ENCODE measurements at regions not wholly inside any gene's neighbourhood (a gene's known extent, or its start where the extent isn't known, plus 50 kb on each side); places are given as distances from the start of the nearest gene placed in this dataset.

DNA sequence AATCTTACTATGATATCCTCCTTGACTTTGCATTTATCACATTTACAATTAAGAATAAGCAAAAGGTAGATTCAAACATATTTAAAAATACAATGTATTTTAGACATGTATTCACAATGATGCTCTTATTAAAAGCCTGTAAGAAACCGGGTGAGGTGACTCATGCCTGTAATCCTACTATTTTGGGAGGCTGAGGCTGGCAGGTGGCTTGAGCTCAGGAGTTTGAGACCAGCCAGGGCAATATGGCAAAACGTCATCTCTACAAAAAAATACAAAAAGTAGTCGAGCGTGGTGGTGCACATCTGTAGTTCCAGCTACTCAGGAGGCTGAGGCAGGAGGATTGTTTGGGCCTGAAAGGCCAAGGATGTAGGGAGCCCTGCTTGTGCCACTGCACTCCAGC lies 618.4 kb downstream of the CDH18 start:
- Histone ChIP-seq H3K27ac (no peak overlapping the region), H3K4me3 (no peak overlapping the region), H3K36me3 (no peaks in the 10 kb centered on the region), H3K27me3 (no peaks in the 10 kb centered on the region), H3K9me3 (peaks cover 0 to 10% (median 0%) of the 10 kb centered on the region in 4 donors), H3K4me1 (no peaks in the 10 kb centered on the region)
- WGBS, 5 donors = 77 to 87% (median 86%) methylated on average over 4 of the region's 4 CpGs
- TF ChIP-seq EP300 (IDR thresholded peaks at IDR 0.05) = no peak
- TF ChIP-seq, protein P1, sequence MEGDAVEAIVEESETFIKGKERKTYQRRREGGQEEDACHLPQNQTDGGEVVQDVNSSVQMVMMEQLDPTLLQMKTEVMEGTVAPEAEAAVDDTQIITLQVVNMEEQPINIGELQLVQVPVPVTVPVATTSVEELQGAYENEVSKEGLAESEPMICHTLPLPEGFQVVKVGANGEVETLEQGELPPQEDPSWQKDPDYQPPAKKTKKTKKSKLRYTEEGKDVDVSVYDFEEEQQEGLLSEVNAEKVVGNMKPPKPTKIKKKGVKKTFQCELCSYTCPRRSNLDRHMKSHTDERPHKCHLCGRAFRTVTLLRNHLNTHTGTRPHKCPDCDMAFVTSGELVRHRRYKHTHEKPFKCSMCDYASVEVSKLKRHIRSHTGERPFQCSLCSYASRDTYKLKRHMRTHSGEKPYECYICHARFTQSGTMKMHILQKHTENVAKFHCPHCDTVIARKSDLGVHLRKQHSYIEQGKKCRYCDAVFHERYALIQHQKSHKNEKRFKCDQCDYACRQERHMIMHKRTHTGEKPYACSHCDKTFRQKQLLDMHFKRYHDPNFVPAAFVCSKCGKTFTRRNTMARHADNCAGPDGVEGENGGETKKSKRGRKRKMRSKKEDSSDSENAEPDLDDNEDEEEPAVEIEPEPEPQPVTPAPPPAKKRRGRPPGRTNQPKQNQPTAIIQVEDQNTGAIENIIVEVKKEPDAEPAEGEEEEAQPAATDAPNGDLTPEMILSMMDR (IDR thresholded peaks at IDR 0.05) = no peak
- TF ChIP-seq POLR2AphosphoS5 (IDR thresholded peaks at IDR 0.05) = no peak
- TF ChIP-seq POLR2A (IDR thresholded peaks at IDR 0.05) = no peak
- intact Hi-C loops (cut with DNase I; ENCODE audit: low total_unique reads) = no loop called here
- DNase-seq = no peak

DNA sequence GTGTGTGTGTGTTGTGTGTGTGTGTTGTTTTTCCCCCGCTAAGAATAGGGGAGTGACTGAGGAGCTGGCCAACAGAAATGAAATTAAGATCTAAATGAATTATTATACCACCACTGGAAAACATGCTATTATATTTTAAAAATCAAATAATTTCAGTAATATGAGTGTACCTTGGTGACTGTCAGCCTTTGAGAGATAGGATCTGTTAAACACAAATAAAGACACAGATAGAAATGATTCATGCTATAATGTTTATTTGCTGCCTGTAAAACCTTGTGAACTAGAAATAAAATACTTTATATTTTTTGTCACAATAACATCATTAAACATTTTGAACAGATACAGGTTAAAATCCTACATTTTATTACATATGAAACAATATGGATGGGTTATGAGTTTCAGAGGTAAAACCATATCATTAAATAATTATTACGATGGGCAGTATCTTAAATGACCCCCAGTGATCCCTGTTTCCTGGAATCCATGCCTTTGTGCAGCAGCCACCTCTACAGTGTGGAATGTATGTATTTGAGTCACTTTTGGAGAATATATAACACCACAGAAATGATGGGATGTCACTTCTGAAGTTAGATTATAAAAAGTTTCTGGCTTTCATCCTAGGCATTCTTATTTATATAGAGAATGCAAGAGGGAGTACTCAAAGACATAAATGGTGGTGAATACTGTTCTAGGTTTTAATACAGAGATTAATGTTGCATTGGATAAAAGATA lies 617.2 kb downstream of the CDH18 start:
- intact Hi-C loops (cut with DNase I; ENCODE audit: low total_unique reads) = no loop called here
- TF ChIP-seq EP300 (IDR thresholded peaks at IDR 0.05) (no peak), POLR2AphosphoS5 (IDR thresholded peaks at IDR 0.05) (no peak), POLR2A (IDR thresholded peaks at IDR 0.05) (no peak)
- TF ChIP-seq, protein P1 (IDR thresholded peaks at IDR 0.05) = no peak
- no peaks in the 10 kb centered on the region for H3K4me1 ChIP-seq
- H3K36me3 ChIP-seq = no peaks in the 10 kb centered on the region
- no peak for DNase-seq
- no peak overlapping the region for H3K4me3 ChIP-seq
- peaks cover 0 to 10% (median 0%) of the 10 kb centered on the region in 4 donors for H3K9me3 ChIP-seq
- H3K27me3 ChIP-seq = no peaks in the 10 kb centered on the region
- H3K27ac ChIP-seq = no peak overlapping the region
- WGBS, 5 donors = 76 to 79% (median 78%) methylated on average over 2 of the region's 2 CpGs

DNA sequence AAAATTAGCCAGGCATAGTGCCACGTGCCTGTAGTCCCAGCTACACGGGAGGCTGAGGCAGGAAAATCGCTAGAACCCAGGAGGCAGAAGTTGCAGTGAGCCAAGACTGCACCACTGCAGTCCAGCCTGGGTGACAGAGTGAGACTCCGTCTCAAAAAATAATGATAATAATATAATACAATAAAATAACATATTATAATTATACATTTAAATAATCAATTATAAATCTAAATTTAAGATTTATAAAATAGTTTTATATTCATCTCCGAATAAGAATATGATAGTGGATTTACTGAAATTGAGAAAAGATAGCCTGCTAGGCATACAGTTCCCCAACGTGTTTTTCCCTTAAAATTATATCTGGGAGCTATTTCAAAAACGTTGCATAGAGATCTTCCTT lies 599.6 kb downstream of the CDH18 start:
- Histone ChIP-seq H3K27ac (no peak overlapping the region), H3K9me3 (peaks cover 0 to 4% (median 0%) of the 10 kb centered on the region in 4 donors), H3K4me3 (no peak overlapping the region), H3K36me3 (no peaks in the 10 kb centered on the region), H3K27me3 (no peaks in the 10 kb centered on the region), H3K4me1 (no peaks in the 10 kb centered on the region)
- no peak for DNase-seq
- 67 to 75% (median 71%) methylated on average over 7 of the region's 7 CpGs for WGBS, 5 donors
- intact Hi-C loops (cut with DNase I; ENCODE audit: low total_unique reads) = no loop called here
- TF ChIP-seq EP300 (IDR thresholded peaks at IDR 0.05) = no peak
- TF ChIP-seq POLR2A (IDR thresholded peaks at IDR 0.05) = no peak
- TF ChIP-seq, protein P1 (IDR thresholded peaks at IDR 0.05) = no peak
- no peak for TF ChIP-seq POLR2AphosphoS5 (IDR thresholded peaks at IDR 0.05)

DNA sequence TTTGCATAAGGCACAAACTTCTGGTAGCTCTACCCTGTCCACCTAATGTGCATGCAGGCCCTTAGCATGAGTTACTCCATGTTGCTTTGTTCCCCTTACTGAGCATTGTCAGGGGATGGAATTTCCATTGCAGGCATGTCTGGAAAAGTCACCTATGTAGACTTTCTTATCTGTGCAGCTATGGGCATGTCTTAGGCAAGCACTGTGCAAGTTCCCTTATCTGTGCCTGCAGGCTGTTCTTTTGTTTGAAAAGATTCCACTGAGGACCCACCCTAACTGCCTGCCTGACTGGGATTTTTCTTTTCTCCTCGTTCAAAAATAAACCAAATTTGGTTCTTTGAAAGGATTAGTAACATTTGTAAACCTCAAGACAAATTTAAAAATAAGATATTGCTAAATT lies 587.0 kb downstream of the CDH18 start:
- no peak for DNase-seq
- Histone ChIP-seq H3K9me3 (peaks cover 0 to 19% (median 8%) of the 10 kb centered on the region in 4 donors), H3K27me3 (no peaks in the 10 kb centered on the region), H3K4me1 (no peaks in the 10 kb centered on the region), H3K27ac (no peak overlapping the region), H3K36me3 (no peaks in the 10 kb centered on the region), H3K4me3 (no peak overlapping the region)
- TF ChIP-seq EP300 (IDR thresholded peaks at IDR 0.05) (no peak), POLR2A (IDR thresholded peaks at IDR 0.05) (no peak), POLR2AphosphoS5 (IDR thresholded peaks at IDR 0.05) (no peak)
- TF ChIP-seq, protein P1 (IDR thresholded peaks at IDR 0.05) = no peak
- intact Hi-C loops (cut with DNase I; ENCODE audit: low total_unique reads) = no loop called here
- WGBS, 5 donors = 27 to 37% (median 32%) methylated on average over 1 of the region's 1 CpG
